Fibroblast of skin of left biceps (primary cell): ENCODE measurements at regions not wholly inside any gene's neighbourhood (a gene's known extent, or its start where the extent isn't known, plus 50 kb on each side); places are given as distances from the start of the nearest gene placed in this dataset.
"Not testable (repeated sequence)": the region's sequence is repeated elsewhere in the genome, so short reads cannot be mapped to it uniquely, and the experiment has no call there.

Source experiments
- DNase-seq, 2 experiments: peaks; one replicate each; pipeline ENCODE4 v3.0.0-alpha.2; 2013; ENCODE audit warnings: low read depth in 2 of 2

DNA sequence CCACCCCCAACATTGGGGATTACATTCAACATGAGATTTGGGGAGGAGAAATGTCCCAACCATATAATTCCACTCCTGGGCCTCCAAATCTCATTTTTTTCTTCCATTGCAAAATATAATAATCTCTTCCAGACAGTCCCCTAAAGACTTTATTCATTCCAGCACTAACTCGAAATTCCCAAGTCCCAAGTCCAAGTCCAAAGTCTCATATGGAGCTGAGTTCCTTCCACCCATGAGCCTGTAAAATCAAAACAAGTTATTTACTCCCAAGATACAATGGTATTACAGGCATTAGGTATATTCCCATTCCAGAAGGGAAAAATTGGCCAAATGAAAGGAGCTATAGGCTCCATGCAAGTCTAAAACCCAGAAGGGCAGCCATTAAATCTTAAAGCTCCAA lies 56.7 kb downstream of the P2RY1 start:
- DNase-seq, result no peak

DNA sequence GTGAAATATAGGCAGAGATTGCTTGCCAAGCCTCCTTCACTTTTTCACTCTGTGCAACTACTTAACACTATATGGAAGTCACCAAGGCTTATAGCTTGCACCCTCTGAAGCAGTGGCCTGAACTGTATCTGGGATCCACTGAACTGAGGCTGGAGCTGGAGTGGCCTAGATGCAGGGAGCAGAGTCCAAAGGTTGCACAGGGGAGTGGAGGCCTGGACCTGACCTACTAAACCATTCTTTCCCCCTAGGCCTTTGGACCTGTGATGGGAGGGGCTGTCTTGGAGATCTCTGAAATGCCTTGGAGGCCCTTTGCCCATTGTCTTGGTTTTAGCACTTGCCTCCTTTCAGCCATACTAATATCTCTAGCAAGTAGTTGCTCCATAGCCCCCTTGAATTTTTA lies 57.5 kb downstream of the P2RY1 start:
- DNase-seq, result no peak

DNA sequence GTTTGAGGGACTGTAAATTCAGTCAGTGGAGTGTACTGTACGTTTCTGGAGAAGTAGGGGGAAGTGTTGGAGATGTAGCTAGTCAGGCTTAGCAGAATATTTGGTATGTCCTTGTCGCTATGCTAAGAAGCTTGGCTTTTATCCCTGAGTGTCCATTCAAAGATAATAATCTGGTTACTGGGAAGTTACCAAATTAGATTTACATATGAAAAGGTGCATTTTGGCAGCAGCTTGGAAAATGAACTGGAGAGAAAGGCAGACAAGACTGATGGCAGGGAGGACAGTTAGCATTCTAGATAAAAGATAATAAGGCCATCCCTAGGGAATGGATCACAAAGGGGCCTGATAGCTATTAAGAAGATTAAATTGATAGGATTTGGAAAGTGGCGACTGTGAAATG lies 58.7 kb downstream of the P2RY1 start:
- no peak for DNase-seq

DNA sequence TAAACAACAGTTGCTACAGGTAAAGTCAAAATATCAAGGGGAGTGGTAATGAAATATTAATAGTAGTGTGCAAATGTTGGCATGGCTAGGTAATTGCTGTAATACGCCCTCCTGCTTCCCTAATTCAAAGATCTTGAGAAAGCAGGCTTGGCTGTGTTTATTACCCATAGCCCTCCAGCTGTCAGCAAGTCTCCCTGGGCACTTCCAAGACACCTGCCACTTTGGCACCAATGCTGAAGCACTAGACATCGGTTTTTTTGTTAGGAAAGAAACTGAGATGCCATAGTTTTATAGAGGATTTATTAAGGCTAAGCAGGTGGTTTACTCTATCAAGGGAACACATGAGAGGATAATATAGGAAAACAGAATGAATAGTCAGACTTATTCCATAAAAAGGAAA lies 64.4 kb downstream of the P2RY1 start:
- no peak for DNase-seq

DNA sequence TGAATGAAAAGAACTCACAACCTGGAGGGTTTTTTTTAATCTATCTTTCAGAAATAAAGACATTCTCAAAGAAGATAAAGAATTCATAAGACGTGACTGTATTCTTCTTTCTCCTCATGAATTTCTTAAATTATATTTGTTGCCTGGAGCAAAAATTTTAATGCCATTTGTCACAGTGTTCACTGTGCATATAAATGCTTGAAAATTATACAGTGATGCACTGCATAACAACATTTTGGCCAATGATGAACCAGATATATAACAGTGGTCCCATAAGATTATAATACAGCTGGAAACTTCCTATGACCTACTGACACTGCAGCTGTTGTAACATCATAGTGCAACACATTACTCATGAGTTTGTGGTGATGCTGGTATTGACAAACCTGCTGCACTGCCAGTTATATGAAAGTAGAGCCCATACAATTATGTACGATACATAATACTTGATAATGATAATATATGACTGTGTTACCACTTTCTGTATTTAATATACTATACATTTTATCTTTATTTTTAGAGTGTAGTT lies 67.3 kb downstream of the P2RY1 start:
- no peak for DNase-seq

DNA sequence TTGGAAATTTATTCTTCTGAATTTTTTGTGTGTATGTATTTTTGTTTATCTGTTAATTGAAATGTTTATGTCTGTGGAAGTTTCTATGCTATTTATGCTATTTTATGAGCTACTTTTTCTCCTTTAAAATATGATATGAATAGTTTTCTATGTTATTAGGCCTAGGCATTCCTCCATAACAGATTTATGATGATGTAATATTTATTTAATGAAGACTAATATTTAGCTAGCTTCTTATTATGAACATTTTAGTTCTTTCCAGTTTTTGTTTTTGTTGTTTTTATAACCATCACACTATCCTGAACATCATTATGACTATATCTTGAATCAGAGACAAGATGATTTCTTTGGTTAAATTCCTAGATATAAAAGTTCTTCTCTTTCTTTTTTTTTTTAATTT lies 70.7 kb downstream of the P2RY1 start:
- DNase-seq, result no peak

DNA sequence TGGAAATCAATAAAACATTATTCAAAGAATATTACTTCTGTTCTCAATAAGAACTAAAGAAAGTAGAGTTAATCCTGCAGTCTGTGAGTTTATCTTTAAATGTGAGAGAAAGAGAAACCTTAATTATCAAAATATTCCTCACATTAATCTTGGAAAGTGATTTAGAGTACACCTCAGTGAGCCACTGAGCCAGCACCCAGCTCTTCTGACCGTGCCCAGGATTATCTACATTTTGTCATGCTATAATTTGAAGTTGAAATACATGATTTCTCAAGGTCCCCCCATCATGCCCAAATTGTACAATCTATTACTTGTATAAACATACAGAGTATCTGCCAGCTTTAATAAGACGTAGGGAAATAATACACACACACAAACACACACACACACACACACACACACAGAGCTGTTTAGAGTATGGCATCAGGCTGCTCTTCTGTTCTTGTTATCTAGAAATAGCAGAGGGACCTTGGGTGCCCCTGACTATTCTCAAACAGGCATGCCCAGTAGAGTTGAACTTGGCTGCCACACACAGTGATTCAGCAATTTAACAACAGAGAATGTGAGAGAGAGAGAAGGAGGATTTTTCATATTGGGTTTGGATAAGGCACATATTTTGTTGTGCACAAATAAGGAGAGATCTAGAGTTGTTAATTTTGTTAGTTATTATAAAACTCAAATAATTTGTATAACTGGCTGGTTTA lies 74.4 kb downstream of the P2RY1 start:
- no peak for DNase-seq

DNA sequence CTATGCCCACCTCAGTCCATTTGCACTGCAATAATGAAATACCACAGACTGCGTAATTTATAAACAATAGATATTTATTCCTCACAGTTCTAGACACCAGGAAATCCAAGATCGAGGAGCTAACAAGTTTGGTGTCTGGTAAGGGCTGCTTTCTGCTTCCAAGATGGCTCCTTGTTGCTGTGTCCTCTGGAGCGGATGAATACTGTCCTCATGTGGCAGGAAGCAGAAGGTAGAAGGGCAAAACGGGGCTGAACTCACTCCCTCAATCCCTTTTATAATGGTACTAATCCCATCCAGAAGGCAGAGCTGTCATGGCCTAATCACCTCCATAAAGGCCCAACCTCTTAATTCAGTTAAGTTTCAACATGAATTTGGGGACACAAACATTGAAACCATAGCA lies 75.3 kb downstream of the P2RY1 start:
- DNase-seq, result no peak

DNA sequence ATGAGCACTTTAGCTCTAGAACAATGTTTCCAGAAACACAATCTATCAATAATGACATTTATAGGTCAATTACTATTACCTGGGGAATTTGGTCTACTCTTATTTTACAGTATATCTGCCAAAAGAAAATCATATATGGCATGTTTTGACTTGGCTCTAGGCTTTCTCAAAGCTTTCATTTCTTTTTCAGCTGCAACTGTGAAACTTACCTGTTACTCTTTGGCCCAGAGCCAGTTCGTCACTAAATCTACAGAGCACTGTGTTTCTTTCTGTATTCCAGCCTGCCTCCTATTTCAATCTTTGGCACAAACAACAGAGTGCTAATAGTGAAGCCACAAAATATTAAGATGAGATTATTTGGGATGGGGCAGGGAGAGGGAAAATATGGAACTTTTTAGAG lies 76.0 kb downstream of the P2RY1 start:
- DNase-seq, result no peak

DNA sequence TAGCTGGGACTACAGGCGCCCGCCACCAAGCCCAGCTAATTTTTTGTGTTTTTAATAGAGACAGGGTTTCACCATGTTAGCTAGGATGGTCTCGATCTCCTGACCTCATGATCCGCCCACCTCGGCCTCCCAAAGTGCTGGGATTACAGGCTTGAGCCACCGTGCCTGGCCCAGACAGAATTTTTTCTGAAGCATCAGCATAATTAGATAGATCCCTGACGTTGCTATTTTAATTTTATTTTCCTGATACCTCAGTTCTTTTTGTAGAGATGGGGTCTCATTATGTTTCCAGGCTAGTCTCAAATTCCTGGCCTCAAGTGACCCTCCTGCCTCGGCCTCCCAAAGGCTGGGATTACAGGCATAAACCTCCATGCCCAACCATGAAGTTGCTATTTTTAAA lies 79.8 kb downstream of the P2RY1 start:
- not testable (repeated sequence) for DNase-seq

DNA sequence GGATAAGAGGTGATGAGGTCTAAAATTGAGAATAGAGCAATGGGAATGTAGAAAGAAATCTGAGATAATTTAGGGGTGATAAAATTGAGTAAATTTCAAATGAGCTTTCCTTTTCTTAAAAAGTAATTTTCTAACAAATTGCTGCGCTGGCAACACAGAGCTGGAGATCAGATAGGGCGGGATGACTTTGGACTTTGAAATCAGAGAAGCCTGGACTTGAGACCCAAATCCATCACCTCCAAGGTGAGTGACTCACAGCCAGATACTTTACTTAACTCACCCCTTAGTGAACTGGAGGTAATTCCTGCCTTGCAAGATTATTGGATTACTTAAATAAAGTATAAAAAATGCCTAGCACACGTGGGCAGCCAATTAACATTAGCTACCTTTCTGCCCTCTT lies 80.8 kb downstream of the P2RY1 start:
- DNase-seq, result no peak

DNA sequence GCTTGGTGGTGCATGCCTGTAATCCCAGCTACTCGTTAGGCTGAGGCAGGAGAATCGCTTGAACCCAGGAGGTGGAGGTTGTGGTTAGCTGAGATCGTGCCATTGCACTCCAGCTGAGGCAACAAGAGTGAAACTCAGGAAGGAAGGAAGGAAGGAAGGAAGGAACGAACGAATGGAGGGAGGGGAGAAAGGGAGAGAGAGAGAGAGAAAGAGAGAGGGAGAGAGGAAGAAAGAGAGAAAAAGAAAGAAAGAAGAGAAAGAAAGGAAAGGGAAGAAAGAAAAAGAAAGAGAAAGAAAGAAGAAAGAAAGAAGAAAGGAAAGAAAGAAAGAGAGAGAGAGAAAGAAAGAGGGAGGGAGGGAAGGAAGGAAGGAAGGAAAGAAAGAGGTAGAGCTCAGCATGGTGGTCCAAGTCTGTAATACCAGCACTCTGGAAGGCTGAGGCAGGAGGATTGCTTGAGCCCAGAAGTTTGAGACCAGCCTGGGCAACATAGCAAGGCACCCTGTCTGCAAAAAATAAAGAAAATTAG lies 81.9 kb downstream of the P2RY1 start:
- DNase-seq, result no peak

DNA sequence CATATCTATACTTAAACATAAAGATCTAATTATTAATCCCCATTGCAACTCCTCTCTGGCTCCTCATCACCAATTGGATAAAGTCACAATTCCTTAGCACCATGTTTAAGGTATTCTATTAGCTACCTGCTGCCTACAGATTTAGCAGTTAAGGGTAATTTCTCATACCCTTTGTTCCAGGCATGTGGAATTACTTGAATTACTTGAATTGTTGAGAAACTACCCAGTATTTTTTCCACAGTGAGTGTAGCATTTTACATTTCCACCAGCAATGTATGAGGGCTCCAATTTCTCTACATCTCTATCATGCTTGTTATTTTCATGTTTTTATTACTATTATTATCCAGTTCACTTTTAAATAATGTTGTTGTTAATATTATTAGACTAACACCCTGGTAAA lies 86.4 kb downstream of the P2RY1 start:
- no peak for DNase-seq

DNA sequence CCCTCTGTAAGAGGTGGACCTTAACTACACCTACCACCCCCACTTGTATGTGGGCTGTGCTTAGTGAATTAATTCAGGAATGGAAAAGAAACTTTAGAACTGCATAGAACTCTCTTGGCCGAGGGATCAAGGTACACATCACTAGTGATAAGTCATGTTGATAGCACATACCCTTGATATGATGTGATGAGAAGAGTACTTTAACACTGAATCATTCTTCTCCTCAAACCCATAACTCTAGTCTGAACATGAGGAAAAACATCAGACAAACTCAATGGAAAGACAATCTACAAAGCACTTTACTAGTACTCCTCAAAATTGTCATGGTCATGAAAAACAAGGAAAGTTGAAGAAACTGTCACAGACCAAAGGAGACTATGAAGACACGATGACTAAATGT lies 87.6 kb downstream of the P2RY1 start:
- no peak for DNase-seq

DNA sequence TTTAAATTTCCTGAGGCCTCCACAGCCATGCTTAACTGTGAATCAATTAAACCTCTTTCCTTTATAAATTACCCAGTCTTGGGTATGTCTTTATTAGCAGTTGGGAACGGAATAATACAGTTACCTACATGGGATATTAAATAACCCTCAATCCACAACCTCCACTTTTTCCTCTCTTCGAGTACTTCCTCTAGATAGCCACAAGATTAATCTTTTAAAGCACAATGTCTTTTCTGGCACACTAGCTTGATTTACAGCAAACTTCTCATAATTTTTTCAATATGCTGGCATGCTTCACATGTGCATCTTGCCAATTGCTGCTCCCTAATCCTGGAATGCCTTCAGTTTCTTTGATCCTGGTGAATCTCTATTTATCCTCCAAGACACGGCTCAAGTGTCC lies 92.2 kb downstream of the P2RY1 start:
- DNase-seq, result no peak

DNA sequence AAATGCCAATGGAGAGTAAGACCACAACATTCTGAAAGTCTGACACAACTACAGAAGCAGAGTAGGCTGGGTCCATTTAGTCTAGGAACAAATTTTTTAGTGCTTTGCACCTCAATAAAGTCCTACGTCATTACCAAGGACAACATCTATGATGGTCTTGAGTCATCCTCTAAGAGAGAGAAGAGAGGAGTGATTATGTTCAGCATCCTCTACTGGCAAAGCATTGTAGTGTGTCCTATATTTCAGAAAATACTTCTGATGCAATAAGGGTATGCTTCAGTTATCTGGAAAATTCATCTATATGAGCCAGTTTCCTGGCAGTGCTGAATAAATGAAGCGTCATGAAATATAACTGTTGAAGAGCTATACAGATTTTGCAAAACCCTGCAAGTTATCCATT lies 95.6 kb downstream of the P2RY1 start:
- no peak for DNase-seq

DNA sequence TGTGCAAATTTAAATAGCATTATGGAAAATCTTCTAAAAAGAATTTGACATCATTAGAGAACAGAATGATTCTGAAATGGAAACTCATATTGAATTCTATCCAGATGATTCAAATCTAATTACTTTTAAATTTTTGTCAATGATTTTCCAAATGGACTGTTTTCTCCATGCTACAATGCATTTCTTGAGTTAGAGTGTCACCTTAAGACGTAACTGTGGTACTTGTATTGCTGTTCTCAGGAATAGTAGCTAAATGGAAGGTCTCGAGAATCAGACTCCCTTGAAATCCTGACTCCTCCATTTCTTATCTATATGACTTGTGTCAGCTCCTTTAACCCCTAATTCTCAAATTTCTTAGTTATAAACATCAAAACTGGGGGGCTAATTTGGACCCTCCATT lies 102.3 kb downstream of the P2RY1 start:
- DNase-seq, result no peak

DNA sequence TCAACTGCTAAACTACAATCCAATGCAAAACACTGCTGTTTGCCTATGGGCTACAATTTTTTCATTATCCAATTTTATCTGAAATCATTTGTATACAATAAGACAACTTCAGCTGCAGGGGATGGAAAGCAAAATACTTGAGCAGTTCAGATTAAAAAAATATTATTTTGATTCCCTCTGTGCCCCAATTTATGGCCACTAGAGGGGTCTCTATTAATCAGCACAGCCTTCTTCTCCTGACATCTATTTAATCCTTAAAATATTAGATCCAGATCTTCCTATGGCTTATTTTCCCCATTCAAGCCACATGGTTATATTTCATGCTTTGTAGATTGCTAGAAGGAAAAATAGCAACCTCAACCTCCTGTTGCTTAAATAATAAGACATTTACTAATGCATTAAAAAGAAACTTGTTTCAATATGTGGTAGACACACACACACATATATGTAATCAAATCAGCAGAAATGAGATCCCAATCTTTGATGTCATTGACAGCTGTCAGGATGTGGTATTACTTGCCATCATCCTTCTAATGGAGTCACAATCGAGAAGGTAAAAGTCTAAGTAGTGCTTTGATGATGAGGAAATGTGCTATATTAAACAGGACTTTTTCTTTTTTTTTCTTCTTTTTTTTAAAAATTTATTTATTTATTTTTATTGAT lies 104.2 kb downstream of the P2RY1 start:
- no peak for DNase-seq

DNA sequence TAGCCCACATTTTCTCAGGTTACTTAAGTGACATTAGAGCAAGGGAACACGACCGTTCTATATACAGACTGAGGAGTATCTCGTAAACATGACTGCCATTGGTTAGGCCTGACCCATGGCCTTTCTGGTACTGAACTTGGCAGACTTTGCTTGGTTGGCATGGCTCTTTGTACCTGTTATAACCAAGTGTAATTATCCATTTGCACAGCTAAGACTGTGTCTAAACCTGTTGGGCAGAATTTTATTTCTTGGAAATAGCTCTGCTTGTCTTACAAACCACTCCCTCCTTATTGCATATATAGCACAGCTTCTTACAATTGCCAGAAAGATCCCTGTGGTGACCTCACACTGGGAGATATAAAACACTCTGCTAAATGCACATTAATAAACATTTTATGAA lies 106.9 kb downstream of the P2RY1 start:
- no peak for DNase-seq

DNA sequence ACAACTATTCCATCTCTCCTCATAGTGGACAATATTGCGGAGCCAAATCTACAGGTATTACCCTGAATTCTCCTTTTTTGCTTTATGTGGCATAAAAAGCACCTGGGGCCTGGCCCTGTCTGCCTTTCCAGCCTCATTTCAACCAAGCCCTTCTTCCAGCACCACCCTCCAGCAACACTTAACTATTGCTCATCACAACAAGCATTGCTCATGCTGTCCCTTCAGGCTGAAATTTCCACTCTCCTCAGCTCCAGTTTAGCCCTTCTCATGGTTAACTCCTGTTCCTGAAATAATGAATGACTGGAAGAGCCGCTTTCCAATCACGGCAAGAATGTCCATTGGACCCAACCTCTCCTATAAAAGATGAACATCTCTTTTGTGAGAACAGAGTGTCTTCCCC lies 107.4 kb downstream of the P2RY1 start:
- DNase-seq, result no peak

DNA sequence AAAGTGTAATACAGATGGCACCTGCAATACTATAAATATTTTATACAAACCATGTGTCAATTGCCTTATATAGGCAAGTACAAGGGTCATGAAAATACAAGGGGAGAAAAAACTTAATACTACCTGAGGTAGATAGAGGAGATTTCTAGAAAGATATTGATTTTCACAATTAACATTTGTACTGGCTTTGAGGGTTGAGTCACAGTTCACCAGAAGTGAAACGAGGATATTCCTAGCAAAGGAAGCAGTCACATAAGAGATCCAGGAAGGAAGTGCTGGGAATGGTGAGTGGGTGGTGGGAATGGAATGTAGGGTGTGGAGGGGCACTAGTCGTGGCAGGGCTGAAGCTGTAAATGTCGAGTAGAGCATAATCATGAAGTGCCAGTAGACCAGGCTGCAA lies 108.7 kb downstream of the P2RY1 start:
- no peak for DNase-seq

DNA sequence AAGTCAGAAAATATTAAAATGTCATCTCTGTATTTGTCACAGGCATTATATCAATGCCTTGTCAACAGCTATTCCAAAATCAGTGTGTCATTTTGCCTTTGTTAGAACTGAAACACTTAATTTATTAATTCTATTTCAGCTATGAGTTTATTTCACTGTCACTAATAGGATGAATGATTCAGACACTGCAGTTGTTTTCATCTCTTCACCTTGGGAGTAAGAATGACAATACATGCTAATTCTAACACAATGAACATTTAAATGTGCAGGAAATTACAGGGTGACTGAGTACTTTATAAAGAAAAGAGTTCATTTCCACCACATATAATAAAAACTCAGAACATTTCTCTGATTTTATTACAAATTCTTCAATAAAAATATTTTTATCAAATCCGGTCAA lies 109.7 kb downstream of the P2RY1 start:
- DNase-seq, result no peak

DNA sequence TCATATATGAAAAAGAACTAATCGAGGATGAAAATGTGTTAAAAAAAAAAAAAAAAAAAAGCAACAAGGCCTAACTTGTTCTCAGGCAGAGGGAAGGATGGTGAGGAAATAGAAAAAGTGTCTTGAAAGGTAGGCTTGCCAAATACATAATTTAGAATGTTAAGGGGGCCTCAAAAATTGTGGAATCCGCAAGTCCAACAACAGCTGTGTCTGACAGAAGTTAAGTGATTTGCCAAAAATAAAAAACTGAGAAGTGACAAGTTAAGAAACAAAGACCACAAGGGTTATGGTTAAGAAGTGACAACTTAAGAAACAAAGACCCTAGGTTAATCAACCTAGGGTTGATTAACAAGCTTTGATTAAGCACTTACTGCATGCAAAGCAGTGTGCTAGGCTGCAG lies 110.6 kb downstream of the P2RY1 start:
- DNase-seq, result no peak
